Gastrocnemius medialis (tissue), 4 donors: ENCODE measurements at regions not wholly inside any gene's neighbourhood (a gene's known extent, or its start where the extent isn't known, plus 50 kb on each side); places are given as distances from the start of the nearest gene placed in this dataset.

Experiments used
- POLR2A ChIP-seq, 2 donors: fragments of 450-650 bp; IDR thresholded peaks; one replicate each; pipeline ENCODE4 v1.6.1; 2017; ENCODE audit warnings: antibody characterized with exemption in 2 of 2, mild to moderate bottlenecking in 2 of 2, moderate library complexity in 2 of 2
- TF ChIP-seq, protein P1 (sequence below), 5 experiments: fragments of 450-650 bp in 3 of 5; fragments of 200-600 bp in 2 of 5; sonication (generic) in 2 of 5; IDR thresholded peaks in 4 of 5; conservative IDR thresholded peaks in 1 of 5; 1 replicate in 4 of 5; 2 replicates in 1 of 5; pipeline ENCODE4 v1.5.1; 2016 to 2019; ENCODE audit warnings: antibody characterized with exemption in 5 of 5, mild to moderate bottlenecking in 3 of 5, moderate library complexity in 3 of 5

GRCh38 chr14:98950353-98950895, 321.6 kb downstream of the BCL11B start:
- TF ChIP-seq POLR2A (IDR thresholded peaks at IDR 0.05): no peak
- TF ChIP-seq, protein P1, sequence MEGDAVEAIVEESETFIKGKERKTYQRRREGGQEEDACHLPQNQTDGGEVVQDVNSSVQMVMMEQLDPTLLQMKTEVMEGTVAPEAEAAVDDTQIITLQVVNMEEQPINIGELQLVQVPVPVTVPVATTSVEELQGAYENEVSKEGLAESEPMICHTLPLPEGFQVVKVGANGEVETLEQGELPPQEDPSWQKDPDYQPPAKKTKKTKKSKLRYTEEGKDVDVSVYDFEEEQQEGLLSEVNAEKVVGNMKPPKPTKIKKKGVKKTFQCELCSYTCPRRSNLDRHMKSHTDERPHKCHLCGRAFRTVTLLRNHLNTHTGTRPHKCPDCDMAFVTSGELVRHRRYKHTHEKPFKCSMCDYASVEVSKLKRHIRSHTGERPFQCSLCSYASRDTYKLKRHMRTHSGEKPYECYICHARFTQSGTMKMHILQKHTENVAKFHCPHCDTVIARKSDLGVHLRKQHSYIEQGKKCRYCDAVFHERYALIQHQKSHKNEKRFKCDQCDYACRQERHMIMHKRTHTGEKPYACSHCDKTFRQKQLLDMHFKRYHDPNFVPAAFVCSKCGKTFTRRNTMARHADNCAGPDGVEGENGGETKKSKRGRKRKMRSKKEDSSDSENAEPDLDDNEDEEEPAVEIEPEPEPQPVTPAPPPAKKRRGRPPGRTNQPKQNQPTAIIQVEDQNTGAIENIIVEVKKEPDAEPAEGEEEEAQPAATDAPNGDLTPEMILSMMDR (IDR thresholded peaks at IDR 0.05 in 4 of 5, conservative IDR thresholded peaks at IDR 0.05 in 1 of 5): no peak
